ENCODE measurements at regions not wholly inside any gene's neighbourhood (a gene's known extent, or its start where the extent isn't known, plus 50 kb on each side); places are given as distances from the start of the nearest gene placed in this dataset.

DNA sequence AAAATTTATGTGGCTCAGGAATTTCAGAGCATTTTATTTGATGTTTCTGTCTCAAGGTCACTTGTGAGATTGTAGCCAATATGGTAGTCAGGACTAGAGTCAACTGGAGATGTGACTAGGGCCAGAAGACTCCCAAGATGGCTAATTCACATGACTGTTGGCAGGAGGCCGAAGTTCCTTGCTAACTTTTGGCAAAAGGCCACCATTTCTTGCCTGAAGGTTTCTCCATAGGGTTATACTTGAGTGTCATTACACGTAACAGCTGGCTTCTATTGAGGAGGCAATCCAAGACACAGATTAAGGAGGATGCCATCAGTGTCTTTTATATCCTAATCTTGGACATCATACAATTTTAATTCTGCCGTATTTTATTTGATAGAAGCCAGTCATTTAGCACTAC, 162.3 kb upstream of the MAOA start:
- Mint-ChIP-seq H3K4me3 (no peak overlapping the region), H3K36me3 (no peaks in the 10 kb centered on the region), H3K9me3 (peaks cover 3% of the 10 kb centered on the region), H3K4me1 (no peaks in the 10 kb centered on the region), H3K27me3 (no peaks in the 10 kb centered on the region), H3K27ac (no peak overlapping the region)
- no peak for DNase-seq

DNA sequence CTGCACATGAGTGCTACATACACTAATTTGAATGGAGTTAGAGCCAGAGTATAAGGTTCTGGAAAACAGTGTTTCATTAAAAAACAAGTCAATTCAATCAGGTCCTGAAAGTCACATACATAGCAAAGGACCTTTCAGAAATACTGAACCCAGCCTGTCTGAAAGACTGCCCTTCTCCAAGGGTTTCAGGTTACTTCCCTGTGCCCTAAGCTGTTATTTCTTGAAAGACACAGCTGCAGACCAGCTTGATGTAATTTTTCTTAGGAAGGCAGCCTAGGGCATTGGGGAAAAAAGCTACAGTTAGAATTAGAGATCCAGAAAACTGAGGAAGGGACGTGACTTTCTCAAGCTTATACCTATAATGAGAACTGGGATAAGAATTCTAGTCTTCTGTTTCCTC, 155.9 kb upstream of the MAOA start:
- no peak for DNase-seq
- peaks cover 2% of the 10 kb centered on the region for H3K9me3 Mint-ChIP-seq
- H3K36me3 Mint-ChIP-seq, result no peaks in the 10 kb centered on the region
- H3K27me3 Mint-ChIP-seq, result no peaks in the 10 kb centered on the region
- H3K4me1 Mint-ChIP-seq, result no peaks in the 10 kb centered on the region
- no peak overlapping the region for H3K4me3 Mint-ChIP-seq
- H3K27ac Mint-ChIP-seq, result no peak overlapping the region

DNA sequence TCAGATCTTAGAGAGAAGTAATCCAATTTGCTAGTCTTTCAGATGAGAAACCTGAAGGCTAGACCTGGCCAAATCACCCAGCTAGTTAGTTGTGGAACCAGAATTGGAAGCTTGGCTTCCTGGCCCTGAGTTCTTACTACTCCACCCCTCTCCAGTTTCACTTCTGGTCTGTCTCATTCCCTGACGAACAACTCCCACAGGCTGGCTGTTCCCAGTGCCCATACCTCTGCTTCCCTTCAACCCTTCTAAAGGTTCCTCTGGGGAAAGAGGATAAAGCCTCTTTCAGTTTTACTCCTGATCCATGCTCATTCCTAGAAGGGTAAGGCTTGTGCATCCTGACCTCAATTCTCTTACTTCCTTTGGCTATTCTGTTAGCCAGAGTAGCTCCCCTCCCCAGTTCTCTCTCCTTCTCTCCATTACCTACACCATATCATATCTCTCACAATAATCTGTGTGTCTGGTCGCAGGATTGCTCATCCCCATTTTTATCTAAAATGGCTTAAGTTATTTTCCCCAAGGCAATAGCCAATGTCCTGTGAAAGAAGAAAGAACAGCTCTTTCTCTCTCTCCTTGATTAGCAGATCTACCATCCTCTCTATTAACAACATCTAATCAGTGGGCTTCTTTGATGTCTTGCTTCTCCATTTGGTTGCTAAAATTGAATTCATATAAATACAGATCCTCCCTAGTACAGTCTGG, 155.0 kb upstream of the MAOA start:
- no peaks in the 10 kb centered on the region for H3K27me3 Mint-ChIP-seq
- H3K36me3 Mint-ChIP-seq, result no peaks in the 10 kb centered on the region
- H3K4me3 Mint-ChIP-seq, result no peak overlapping the region
- DNase-seq, result no peak
- no peaks in the 10 kb centered on the region for H3K4me1 Mint-ChIP-seq
- H3K27ac Mint-ChIP-seq, result no peak overlapping the region
- H3K9me3 Mint-ChIP-seq, result peaks cover 2% of the 10 kb centered on the region

DNA sequence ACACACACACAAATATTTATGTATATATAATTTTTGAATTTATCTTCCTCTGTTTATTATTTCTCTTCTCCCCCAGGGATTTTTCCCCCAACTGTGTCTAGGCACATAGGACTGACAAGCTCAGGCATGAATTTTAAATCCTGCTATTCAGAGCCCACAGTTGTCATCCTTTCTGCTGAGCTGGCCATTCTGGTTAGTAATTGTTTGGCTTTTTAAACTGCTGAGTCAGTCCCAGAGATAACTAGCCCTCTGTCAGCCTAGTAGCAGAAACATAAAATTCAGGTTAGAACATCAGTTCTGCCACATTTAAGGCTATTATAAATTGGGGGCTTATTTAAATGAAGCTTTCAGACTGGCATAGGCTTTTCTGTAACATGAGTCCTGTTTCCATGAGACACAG, 151.7 kb upstream of the MAOA start:
- no peak overlapping the region for H3K27ac Mint-ChIP-seq
- no peaks in the 10 kb centered on the region for H3K27me3 Mint-ChIP-seq
- no peaks in the 10 kb centered on the region for H3K9me3 Mint-ChIP-seq
- no peaks in the 10 kb centered on the region for H3K36me3 Mint-ChIP-seq
- no peak for DNase-seq
- no peaks in the 10 kb centered on the region for H3K4me1 Mint-ChIP-seq
- no peak overlapping the region for H3K4me3 Mint-ChIP-seq

DNA sequence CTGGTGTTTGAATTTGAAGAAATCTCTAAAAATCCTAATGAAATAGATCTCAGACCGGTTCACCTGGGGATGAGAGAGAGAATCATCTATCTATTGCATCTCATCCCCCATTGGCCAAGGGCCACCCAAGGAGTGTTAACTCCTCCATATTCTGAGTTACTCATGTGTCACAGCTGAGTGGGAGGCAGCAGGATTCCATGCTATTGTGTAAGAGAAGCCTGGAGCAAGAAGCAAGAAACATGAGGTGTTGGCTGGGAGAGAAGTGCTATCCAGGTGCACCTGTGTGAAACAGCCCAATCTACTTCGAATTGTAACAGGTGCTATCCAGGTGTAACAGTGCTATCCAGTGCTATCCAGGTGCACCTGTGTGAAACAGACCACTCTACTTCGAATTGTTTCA, 150.3 kb upstream of the MAOA start:
- no peaks in the 10 kb centered on the region for H3K9me3 Mint-ChIP-seq
- no peak overlapping the region for H3K4me3 Mint-ChIP-seq
- DNase-seq, result no peak
- H3K27ac Mint-ChIP-seq, result no peak overlapping the region
- no peaks in the 10 kb centered on the region for H3K27me3 Mint-ChIP-seq
- H3K36me3 Mint-ChIP-seq, result no peaks in the 10 kb centered on the region
- H3K4me1 Mint-ChIP-seq, result no peaks in the 10 kb centered on the region

DNA sequence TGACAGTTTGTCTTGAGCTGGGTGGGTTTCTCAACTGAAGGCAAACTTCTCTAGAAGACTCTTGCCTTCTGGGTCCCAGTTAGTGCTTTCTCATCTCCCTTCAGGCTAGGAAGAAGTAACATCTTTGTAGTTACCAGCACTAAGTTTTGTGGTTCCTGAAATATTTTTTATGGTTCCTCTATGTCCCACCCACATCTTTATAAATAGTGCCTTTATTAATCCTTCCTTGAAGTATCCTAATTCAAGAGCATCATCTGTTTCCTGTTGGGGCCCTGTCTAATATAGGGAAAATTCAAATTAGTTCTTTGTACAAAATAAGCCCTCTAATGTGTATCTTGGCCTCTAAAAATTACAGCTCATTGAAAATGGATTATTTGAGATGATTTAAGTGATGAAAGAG, 147.4 kb upstream of the MAOA start:
- H3K4me3 Mint-ChIP-seq, result no peak overlapping the region
- H3K36me3 Mint-ChIP-seq, result no peaks in the 10 kb centered on the region
- no peaks in the 10 kb centered on the region for H3K4me1 Mint-ChIP-seq
- no peaks in the 10 kb centered on the region for H3K27me3 Mint-ChIP-seq
- DNase-seq, result no peak
- H3K27ac Mint-ChIP-seq, result no peak overlapping the region
- no peaks in the 10 kb centered on the region for H3K9me3 Mint-ChIP-seq

DNA sequence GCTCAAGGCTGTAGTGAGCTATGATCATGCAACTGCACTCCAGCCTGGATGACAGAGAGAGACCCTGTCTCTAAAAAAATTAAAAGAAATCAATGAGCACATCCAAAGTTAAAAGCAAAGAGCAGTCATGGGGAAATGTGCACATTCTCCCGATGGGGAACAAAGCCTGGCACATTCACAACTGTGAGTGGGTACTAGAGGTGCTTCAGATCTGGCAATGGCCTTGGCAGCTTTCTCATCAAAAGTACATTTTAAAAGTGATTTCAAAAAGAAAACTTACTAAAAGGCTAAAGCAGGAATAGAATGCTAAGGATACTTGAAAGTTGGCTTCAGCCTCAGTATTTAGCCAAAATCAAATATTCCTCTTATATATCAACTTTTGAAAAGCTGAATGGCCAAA, 145.9 kb upstream of the MAOA start:
- Mint-ChIP-seq H3K9me3 (no peaks in the 10 kb centered on the region), H3K27me3 (no peaks in the 10 kb centered on the region), H3K4me1 (no peaks in the 10 kb centered on the region), H3K27ac (no peak overlapping the region), H3K4me3 (no peak overlapping the region), H3K36me3 (no peaks in the 10 kb centered on the region)
- DNase-seq, result no peak

DNA sequence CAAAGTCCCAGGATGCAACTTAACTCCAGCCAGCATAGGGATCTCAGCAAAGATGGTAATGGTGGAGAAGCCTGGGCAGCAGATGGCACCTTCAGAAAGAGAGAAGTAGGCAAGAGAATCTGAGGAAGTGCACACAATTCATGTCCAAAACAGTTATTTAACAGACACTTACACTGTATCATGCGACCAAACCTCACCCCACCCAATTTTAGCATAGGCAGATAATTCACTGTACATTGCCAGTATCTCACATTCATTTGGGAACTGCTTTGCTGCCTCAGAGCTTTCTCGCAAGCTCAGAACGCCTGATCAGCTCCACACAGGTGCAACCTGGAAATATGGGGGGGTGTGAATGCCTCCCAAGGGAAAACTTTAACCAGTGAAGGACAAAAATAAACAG, 143.0 kb upstream of the MAOA start:
- DNase-seq, result no peak
- H3K9me3 Mint-ChIP-seq, result no peaks in the 10 kb centered on the region
- H3K27me3 Mint-ChIP-seq, result no peaks in the 10 kb centered on the region
- no peaks in the 10 kb centered on the region for H3K4me1 Mint-ChIP-seq
- H3K4me3 Mint-ChIP-seq, result no peak overlapping the region
- H3K27ac Mint-ChIP-seq, result no peak overlapping the region
- H3K36me3 Mint-ChIP-seq, result no peaks in the 10 kb centered on the region

DNA sequence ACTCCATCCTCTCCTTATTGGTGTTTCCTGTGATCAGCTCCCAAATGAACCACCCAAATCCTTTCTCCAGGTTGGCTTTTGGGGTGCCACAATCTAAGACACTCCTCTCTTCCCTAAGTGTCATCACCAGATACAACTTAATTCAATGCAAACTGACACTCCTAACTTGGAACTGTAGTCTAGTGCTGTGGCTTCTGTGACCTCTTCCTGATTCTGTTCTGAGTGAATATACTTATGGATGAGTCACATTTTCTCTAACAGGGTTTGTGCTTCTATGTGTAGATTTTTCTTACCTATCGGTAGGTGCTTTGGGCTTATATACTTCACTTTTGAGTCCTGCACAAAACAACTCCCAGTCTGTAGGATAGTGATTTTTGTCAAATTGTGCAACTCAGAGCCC, 141.3 kb upstream of the MAOA start:
- Mint-ChIP-seq H3K4me1 (no peaks in the 10 kb centered on the region), H3K36me3 (no peaks in the 10 kb centered on the region), H3K27me3 (no peaks in the 10 kb centered on the region), H3K4me3 (no peak overlapping the region), H3K9me3 (no peaks in the 10 kb centered on the region), H3K27ac (no peak overlapping the region)
- DNase-seq, result no peak

DNA sequence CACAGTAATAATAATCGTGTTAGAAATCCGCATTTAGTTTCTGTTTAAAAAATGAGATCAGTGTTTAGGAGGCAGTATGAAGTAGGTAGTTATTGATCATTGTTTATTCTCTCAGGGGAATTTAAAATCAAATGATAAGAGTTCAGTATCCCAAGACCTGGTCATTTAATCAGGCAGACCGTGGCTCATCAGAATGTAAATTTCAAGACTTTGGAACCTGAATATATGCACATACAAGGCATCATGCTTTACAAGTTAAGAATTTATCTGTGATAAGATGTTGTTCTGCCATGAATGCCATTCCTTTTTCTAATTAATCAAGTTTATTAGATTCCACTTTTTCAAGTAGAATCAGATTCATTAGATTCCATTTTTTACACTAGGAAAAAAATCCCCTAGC, 133.5 kb upstream of the MAOA start:
- Mint-ChIP-seq H3K27ac (no peak overlapping the region), H3K4me3 (no peak overlapping the region), H3K36me3 (no peaks in the 10 kb centered on the region), H3K4me1 (no peaks in the 10 kb centered on the region), H3K27me3 (no peaks in the 10 kb centered on the region), H3K9me3 (peaks cover 2% of the 10 kb centered on the region)
- no peak for DNase-seq

DNA sequence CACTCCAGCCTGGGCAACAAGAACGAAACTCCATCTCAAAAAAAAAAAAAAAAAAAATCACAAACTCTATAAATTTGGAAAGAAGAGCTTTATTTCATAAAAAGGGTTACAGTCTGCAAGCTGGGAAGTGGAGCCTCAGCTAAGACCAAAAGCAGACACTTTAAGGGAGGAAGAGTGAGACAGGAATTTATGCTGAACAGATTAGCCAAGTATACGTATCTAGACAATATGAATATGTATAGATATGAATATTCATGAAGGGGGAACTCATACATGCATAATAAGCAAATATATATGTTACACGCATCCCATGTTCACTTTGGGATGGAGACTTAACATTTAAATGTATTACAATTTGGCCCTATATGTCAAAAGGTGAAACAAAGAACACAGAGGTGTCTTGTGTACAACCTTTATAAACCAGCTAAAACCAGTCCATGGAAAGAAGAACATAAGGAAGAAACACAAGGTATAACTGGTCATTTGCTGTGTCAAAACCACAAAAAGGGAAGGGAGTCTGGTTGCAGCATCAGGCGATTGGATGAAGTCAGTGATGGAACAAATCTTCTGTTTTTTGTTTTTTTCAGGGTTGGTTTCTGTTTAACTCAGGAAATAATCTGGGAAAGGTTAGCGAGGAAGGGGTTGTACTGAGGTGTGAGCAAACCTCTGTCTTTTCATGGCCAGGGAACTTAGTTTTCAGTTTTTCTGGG, 130.0 kb upstream of the MAOA start:
- H3K27ac Mint-ChIP-seq, result no peak overlapping the region
- no peak for DNase-seq
- H3K27me3 Mint-ChIP-seq, result no peaks in the 10 kb centered on the region
- no peak overlapping the region for H3K4me3 Mint-ChIP-seq
- peaks cover 2% of the 10 kb centered on the region for H3K9me3 Mint-ChIP-seq
- peaks cover 3% of the 10 kb centered on the region for H3K4me1 Mint-ChIP-seq
- H3K36me3 Mint-ChIP-seq, result no peaks in the 10 kb centered on the region

DNA sequence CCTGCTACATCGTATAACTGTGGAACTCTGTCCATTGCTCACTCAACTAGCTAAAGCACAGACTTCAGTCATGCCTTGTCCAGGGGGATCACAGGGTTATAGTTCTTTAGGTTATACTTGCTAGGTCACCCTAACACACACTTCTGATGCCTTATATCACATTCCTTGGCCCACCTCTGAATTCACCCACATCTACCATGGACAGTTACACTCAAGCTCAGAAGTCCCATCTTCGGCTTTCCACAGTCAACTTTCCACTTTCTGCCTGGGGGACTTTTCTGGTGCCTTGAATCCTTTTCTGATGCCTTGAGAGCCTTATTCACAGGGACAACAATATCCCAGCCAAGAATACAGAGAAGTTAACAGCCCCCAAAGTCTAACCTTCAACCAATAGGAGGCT, 129.2 kb upstream of the MAOA start:
- no peak overlapping the region for H3K27ac Mint-ChIP-seq
- peaks cover 1% of the 10 kb centered on the region for H3K36me3 Mint-ChIP-seq
- peaks cover 2% of the 10 kb centered on the region for H3K9me3 Mint-ChIP-seq
- no peak for DNase-seq
- H3K4me3 Mint-ChIP-seq, result no peak overlapping the region
- H3K27me3 Mint-ChIP-seq, result no peaks in the 10 kb centered on the region
- H3K4me1 Mint-ChIP-seq, result peaks cover 3% of the 10 kb centered on the region

DNA sequence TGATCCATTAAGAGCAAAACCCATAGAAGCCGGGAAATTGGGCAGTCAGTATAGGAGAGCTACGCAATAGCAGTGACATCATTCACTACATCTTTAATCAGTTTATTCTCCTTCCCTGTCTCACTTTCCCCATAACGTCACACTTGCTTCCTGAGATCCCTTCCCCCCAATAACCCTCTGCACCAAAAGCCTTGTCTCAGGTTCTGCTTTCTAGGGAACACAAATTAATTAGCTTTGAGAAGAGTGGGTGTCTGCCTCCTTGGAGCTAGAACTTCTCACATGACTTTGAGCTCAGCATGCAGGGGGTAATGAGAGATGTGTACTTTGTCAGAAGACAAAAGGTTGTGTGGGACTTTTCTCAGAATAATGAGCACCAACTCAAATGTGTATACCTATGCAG, 128.3 kb upstream of the MAOA start:
- peaks cover 3% of the 10 kb centered on the region for H3K4me1 Mint-ChIP-seq
- DNase-seq, result no peak
- peaks cover 2% of the 10 kb centered on the region for H3K9me3 Mint-ChIP-seq
- peaks cover 1% of the 10 kb centered on the region for H3K36me3 Mint-ChIP-seq
- H3K27me3 Mint-ChIP-seq, result no peaks in the 10 kb centered on the region
- H3K4me3 Mint-ChIP-seq, result no peak overlapping the region
- H3K27ac Mint-ChIP-seq, result no peak overlapping the region

DNA sequence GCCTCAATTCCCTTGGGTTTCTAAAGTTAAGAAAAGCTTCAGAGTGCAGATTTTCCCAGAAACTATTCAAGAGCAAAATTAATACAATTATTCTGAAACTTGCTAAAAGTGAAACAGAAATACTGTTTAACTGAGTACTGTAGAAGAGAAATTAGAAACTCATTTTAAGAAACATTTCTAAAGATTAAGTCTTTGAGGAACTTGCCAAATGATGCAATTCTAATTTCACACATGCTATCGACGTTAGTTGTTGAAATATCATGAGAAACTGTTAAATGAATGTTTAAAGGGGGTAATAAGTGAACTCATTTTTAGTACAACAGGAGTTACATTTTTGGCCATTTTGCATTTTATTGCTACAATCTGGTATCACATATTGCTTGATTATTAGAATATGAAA, 125.3 kb upstream of the MAOA start:
- H3K36me3 Mint-ChIP-seq, result peaks cover 1% of the 10 kb centered on the region

DNA sequence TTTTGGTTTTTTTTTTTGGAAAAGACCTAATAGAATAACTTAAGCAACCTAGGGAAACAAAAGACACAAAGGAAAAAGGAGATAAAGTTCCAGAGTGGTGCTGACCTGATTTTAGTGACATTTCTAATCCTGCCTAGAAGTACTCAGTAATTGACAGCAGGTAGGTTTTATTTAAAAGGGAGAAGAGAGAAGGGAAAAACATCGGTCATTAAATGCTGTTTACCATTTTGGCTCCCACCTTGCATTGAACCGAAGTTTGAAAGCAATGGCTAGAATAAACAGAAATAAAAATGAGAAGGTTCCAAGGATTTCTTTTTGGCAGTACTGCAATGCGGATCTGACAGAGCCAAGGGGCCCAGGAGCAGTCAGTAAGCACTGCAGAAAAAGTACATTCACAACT, 115.8 kb upstream of the MAOA start:
- H3K36me3 Mint-ChIP-seq, result no peaks in the 10 kb centered on the region
- H3K27ac Mint-ChIP-seq, result no peak overlapping the region
- DNase-seq, result no peak
- no peaks in the 10 kb centered on the region for H3K27me3 Mint-ChIP-seq
- H3K4me1 Mint-ChIP-seq, result no peaks in the 10 kb centered on the region
- H3K4me3 Mint-ChIP-seq, result no peak overlapping the region
- no peaks in the 10 kb centered on the region for H3K9me3 Mint-ChIP-seq

More for the DNA sequence above, 125.3 kb upstream of the MAOA start:
- no peak overlapping the region for H3K27ac Mint-ChIP-seq
- H3K9me3 Mint-ChIP-seq, result peaks cover 3% of the 10 kb centered on the region
- no peak for DNase-seq
- H3K27me3 Mint-ChIP-seq, result no peaks in the 10 kb centered on the region
- peaks cover 3% of the 10 kb centered on the region for H3K4me1 Mint-ChIP-seq
- no peak overlapping the region for H3K4me3 Mint-ChIP-seq

DNA sequence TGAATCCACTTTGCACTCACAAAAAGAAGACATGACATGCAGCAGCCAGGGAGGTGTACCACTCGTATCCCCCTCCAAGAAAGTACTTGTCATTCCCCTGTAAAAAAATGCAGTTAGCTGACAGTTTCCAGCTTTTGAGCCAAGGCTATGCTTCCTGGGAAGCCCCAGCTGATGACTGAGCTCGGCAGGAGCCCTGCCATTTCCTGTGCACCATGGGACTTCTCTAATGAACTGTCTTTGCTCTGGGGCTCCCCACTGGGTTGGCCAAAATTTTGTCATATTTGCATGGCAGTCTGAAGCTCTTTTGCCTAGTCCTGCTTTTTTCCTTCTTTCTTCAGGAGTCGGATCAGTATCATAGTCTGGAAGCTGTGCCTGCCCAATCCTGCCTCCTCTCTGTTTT, 104.5 kb upstream of the MAOA start:
- no peak overlapping the region for H3K4me3 Mint-ChIP-seq
- H3K4me1 Mint-ChIP-seq, result no peaks in the 10 kb centered on the region

More for the DNA sequence above, 104.5 kb upstream of the MAOA start:
- DNase-seq, result no peak
- H3K9me3 Mint-ChIP-seq, result no peaks in the 10 kb centered on the region
- no peak overlapping the region for H3K27ac Mint-ChIP-seq
- no peaks in the 10 kb centered on the region for H3K36me3 Mint-ChIP-seq
- H3K27me3 Mint-ChIP-seq, result no peaks in the 10 kb centered on the region
